ENCODE measurements at regions not wholly inside any gene's neighbourhood (a gene's known extent, or its start where the extent isn't known, plus 50 kb on each side); places are given as distances from the start of the nearest gene placed in this dataset.

GRCh38 chr10:113241599-113242360 lies 291.7 kb downstream of the TCF7L2 start:
- Mint-ChIP-seq H3K36me3 (ENCODE audit: insufficient read depth) (no peaks in the 10 kb centered on the region), H3K4me1 (ENCODE audit: low read depth) (no peaks in the 10 kb centered on the region), H3K27me3 (peaks cover 28% of the 10 kb centered on the region), H3K27ac (no peak overlapping the region), H3K9me3 (ENCODE audit: low read depth) (no peaks in the 10 kb centered on the region), H3K4me3 (ENCODE audit: low read depth) (no peak overlapping the region)
- no peak for DNase-seq (ENCODE audit: low spot score, unreplicated experiment)
- no peak for TF ChIP-seq CTCF (IDR thresholded peaks at IDR 0.05; ENCODE audit: unreplicated experiment)

GRCh38 chr10:113243311-113243710 lies 293.3 kb downstream of the TCF7L2 start:
- H3K36me3 Mint-ChIP-seq (ENCODE audit: insufficient read depth) = no peaks in the 10 kb centered on the region
- no peak for DNase-seq (ENCODE audit: low spot score, unreplicated experiment)
- no peak overlapping the region for H3K27ac Mint-ChIP-seq
- no peak for TF ChIP-seq CTCF (IDR thresholded peaks at IDR 0.05; ENCODE audit: unreplicated experiment)
- no peaks in the 10 kb centered on the region for H3K4me1 Mint-ChIP-seq (ENCODE audit: low read depth)
- H3K4me3 Mint-ChIP-seq (ENCODE audit: low read depth) = no peak overlapping the region
- no peaks in the 10 kb centered on the region for H3K9me3 Mint-ChIP-seq (ENCODE audit: low read depth)
- H3K27me3 Mint-ChIP-seq = peaks cover 26% of the 10 kb centered on the region

- H3K4me3 Mint-ChIP-seq (ENCODE audit: low read depth) = no peak overlapping the region
Observed at GRCh38 chr10:113244750-113245149, 294.7 kb downstream of the TCF7L2 start.

GRCh38 chr10:113245286-113245685 lies 295.2 kb downstream of the TCF7L2 start:
- H3K4me3 Mint-ChIP-seq (ENCODE audit: low read depth) = no peak overlapping the region
- H3K36me3 Mint-ChIP-seq (ENCODE audit: insufficient read depth) = no peaks in the 10 kb centered on the region
- no peak for DNase-seq (ENCODE audit: low spot score, unreplicated experiment)
- no peak overlapping the region for H3K27ac Mint-ChIP-seq
- peaks cover 19% of the 10 kb centered on the region for H3K27me3 Mint-ChIP-seq
- H3K4me1 Mint-ChIP-seq (ENCODE audit: low read depth) = no peaks in the 10 kb centered on the region
- TF ChIP-seq CTCF (IDR thresholded peaks at IDR 0.05; ENCODE audit: unreplicated experiment) = no peak
- H3K9me3 Mint-ChIP-seq (ENCODE audit: low read depth) = no peaks in the 10 kb centered on the region

More at GRCh38 chr10:113244750-113245149, 294.7 kb downstream of the TCF7L2 start:
- Mint-ChIP-seq H3K27ac (no peak overlapping the region), H3K4me1 (ENCODE audit: low read depth) (no peaks in the 10 kb centered on the region), H3K9me3 (ENCODE audit: low read depth) (no peaks in the 10 kb centered on the region), H3K36me3 (ENCODE audit: insufficient read depth) (no peaks in the 10 kb centered on the region), H3K27me3 (peaks cover 24% of the 10 kb centered on the region)
- no peak for DNase-seq (ENCODE audit: low spot score, unreplicated experiment)
- no peak for TF ChIP-seq CTCF (IDR thresholded peaks at IDR 0.05; ENCODE audit: unreplicated experiment)

GRCh38 chr10:113247050-113247449 lies 297.0 kb downstream of the TCF7L2 start:
- TF ChIP-seq CTCF (IDR thresholded peaks at IDR 0.05; ENCODE audit: unreplicated experiment) = no peak
- H3K36me3 Mint-ChIP-seq (ENCODE audit: insufficient read depth) = no peaks in the 10 kb centered on the region
- no peaks in the 10 kb centered on the region for H3K9me3 Mint-ChIP-seq (ENCODE audit: low read depth)
- no peak overlapping the region for H3K27ac Mint-ChIP-seq
- peaks cover 18% of the 10 kb centered on the region for H3K27me3 Mint-ChIP-seq
- H3K4me3 Mint-ChIP-seq (ENCODE audit: low read depth) = no peak overlapping the region
- peaks cover 1% of the 10 kb centered on the region for H3K4me1 Mint-ChIP-seq (ENCODE audit: low read depth)
- no peak for DNase-seq (ENCODE audit: low spot score, unreplicated experiment)
